ENCODE measurements at regions not wholly inside any gene's neighbourhood (a gene's known extent, or its start where the extent isn't known, plus 50 kb on each side); places are given as distances from the start of the nearest gene placed in this dataset.

- Histone ChIP-seq H3K27me3 (no peaks in the 10 kb centered on the region), H3K4me3 (no peak overlapping the region), H3K9me3 (no peaks in the 10 kb centered on the region), H3K4me1 (no peaks in the 10 kb centered on the region), H3K9ac (ENCODE audit: low read depth in 2 of 2, low read length in 2 of 2) (no peak overlapping the region), H3K27ac (no peak overlapping the region), H3K36me3 (no peaks in the 10 kb centered on the region)
- no peak for TF ChIP-seq CTCF (IDR thresholded peaks at IDR 0.05)
- intact Hi-C loops (cut with DNase I) = no loop called here
- no peak for DNase-seq
Observed at GRCh38 chrX:149129767-149130166, 375.3 kb downstream of the IDS start.

DNA sequence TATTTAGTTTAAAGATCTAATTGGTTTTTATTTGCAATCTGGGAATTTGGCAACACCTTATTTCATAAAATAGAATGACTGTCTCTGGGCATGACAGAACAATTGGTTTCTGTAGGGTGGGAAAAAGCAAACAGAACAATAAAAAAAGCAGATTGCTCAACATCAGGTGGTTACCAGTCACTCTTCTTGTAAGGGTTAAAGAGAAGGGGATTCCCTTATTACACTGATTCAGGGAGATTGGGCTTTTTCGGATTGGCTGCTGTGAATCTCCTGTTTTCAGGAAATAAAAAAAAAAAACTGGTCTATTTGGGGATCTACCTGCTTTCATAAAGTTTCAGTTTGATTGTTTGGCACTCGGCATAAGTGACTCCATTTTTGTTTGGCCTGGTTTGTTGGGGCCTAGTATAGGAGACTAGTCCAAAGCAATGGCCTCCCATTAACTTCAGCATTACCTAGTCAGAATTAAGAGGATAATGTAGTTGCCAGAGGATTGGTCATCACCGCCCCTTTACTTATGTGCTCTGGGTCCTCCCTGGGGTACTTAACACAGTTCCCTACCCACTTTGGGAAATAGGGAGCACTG, 380.5 kb downstream of the IDS start:
- no peak for TF ChIP-seq CTCF (IDR thresholded peaks at IDR 0.05)
- H3K4me1 ChIP-seq = no peaks in the 10 kb centered on the region
- no peak overlapping the region for H3K27ac ChIP-seq
- intact Hi-C loops (cut with DNase I) = no loop called here
- H3K27me3 ChIP-seq = no peaks in the 10 kb centered on the region
- DNase-seq = no peak
- no peak overlapping the region for H3K4me3 ChIP-seq
- H3K36me3 ChIP-seq = no peaks in the 10 kb centered on the region
- no peak overlapping the region for H3K9ac ChIP-seq (ENCODE audit: low read depth in 2 of 2, low read length in 2 of 2)
- no peaks in the 10 kb centered on the region for H3K9me3 ChIP-seq

- DNase-seq = no peak
- no peaks in the 10 kb centered on the region for H3K9me3 ChIP-seq
- no peak overlapping the region for H3K9ac ChIP-seq (ENCODE audit: low read depth in 2 of 2, low read length in 2 of 2)
- H3K27me3 ChIP-seq = no peaks in the 10 kb centered on the region
- TF ChIP-seq CTCF (IDR thresholded peaks at IDR 0.05) = no peak
- no peaks in the 10 kb centered on the region for H3K36me3 ChIP-seq
- intact Hi-C loops (cut with DNase I) = no loop called here
- H3K4me1 ChIP-seq = no peaks in the 10 kb centered on the region
- no peak overlapping the region for H3K27ac ChIP-seq
- H3K4me3 ChIP-seq = no peak overlapping the region
Observed at GRCh38 chrX:149121206-149121920, 383.7 kb downstream of the IDS start.

DNA sequence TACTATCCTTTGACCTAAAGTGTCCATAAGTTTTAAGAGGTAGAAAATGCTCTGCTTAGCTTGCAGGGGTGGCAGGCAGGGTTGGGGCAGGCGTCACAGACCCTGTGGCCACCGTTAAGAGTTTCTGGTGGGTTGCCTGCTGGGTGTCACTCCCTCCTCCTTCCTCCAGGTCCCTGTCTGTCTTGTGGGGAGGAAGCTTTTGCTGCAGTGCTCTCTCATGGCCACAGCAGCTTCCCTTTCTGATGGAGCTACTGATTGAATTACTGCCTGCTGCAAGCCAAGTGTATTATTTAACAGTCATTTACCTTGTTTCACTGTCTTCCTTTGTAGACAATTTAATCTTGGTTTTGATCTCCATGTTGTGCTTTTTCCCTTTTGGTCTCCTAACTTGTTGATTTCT, 384.6 kb downstream of the IDS start:
- no peak overlapping the region for H3K9ac ChIP-seq (ENCODE audit: low read depth in 2 of 2, low read length in 2 of 2)
- no peak for TF ChIP-seq CTCF (IDR thresholded peaks at IDR 0.05)
- no peaks in the 10 kb centered on the region for H3K9me3 ChIP-seq
- no peak for DNase-seq
- H3K4me3 ChIP-seq = no peak overlapping the region
- no peak overlapping the region for H3K27ac ChIP-seq
- intact Hi-C loops (cut with DNase I) = no loop called here
- no peaks in the 10 kb centered on the region for H3K36me3 ChIP-seq
- no peaks in the 10 kb centered on the region for H3K27me3 ChIP-seq
- H3K4me1 ChIP-seq = no peaks in the 10 kb centered on the region

DNA sequence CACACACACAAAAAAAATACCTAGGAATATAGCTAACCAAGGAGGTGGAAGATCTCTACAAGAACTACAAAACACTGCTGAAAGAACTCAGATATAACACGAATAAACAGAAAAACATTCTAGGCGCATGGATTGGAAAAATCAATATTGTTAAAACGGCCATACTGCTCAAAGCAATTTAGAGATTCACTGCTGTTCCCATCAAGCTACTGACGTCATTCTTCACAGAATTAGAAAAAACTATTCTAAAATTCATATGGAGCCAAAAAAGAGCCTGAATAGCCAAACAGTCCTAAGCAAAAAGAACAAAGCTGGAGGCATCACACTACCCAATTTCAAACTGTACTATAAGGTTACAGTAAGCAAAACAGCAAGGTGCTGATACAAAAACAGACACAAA, 390.2 kb downstream of the IDS start:
- H3K27ac ChIP-seq = no peak overlapping the region
- no peaks in the 10 kb centered on the region for H3K27me3 ChIP-seq
- H3K9me3 ChIP-seq = no peaks in the 10 kb centered on the region
- TF ChIP-seq CTCF (IDR thresholded peaks at IDR 0.05) = no peak
- no peak overlapping the region for H3K9ac ChIP-seq (ENCODE audit: low read depth in 2 of 2, low read length in 2 of 2)
- no peaks in the 10 kb centered on the region for H3K36me3 ChIP-seq
- no peaks in the 10 kb centered on the region for H3K4me1 ChIP-seq
- intact Hi-C loops (cut with DNase I) = no loop called here
- H3K4me3 ChIP-seq = no peak overlapping the region
- no peak for DNase-seq
